GM20000 (cell line): ENCODE measurements at regions not wholly inside any gene's neighbourhood (a gene's known extent, or its start where the extent isn't known, plus 50 kb on each side); places are given as distances from the start of the nearest gene placed in this dataset.
"Not testable (repeated sequence)": the region's sequence is repeated elsewhere in the genome, so short reads cannot be mapped to it uniquely, and the experiment has no call there.

Source experiments
- DNase-seq: peaks from one replicate; pipeline ENCODE4 v3.0.0; 2012; ENCODE audit warnings: low spot score
- TF ChIP-seq, protein P1 (sequence below): IDR thresholded peaks from 2 replicates; pipeline ENCODE4 v1.5.1; 2012; ENCODE audit warnings: mild to moderate bottlenecking, control low read depth; ENCODE audit errors: extremely low read depth, missing control alignments

DNA sequence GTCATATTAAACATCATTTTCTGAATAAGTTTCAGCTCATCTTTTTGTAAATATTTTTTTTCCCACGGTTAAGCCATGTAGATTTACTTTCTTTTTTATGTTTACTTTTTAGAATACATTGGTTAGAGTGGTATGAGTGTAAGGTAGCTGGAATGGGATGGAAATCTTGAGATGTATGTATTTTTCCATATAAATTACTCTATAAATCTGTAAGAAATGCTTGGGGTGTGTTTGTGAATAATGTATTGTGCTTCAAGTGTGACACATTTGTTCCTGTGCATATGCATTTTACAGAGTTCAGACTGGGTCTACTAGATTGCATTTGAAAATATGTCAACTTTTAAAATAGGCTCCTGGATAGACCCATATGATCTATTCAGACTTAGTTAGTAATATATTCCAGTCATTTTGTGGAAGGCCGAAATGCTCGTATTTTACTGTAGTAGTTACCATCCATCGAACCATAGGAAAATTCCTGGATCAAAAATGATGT lies 756.8 kb downstream of the RAPGEF2 start:
- DNase-seq: no peak
- TF ChIP-seq, protein P1, sequence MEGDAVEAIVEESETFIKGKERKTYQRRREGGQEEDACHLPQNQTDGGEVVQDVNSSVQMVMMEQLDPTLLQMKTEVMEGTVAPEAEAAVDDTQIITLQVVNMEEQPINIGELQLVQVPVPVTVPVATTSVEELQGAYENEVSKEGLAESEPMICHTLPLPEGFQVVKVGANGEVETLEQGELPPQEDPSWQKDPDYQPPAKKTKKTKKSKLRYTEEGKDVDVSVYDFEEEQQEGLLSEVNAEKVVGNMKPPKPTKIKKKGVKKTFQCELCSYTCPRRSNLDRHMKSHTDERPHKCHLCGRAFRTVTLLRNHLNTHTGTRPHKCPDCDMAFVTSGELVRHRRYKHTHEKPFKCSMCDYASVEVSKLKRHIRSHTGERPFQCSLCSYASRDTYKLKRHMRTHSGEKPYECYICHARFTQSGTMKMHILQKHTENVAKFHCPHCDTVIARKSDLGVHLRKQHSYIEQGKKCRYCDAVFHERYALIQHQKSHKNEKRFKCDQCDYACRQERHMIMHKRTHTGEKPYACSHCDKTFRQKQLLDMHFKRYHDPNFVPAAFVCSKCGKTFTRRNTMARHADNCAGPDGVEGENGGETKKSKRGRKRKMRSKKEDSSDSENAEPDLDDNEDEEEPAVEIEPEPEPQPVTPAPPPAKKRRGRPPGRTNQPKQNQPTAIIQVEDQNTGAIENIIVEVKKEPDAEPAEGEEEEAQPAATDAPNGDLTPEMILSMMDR: no peak

DNA sequence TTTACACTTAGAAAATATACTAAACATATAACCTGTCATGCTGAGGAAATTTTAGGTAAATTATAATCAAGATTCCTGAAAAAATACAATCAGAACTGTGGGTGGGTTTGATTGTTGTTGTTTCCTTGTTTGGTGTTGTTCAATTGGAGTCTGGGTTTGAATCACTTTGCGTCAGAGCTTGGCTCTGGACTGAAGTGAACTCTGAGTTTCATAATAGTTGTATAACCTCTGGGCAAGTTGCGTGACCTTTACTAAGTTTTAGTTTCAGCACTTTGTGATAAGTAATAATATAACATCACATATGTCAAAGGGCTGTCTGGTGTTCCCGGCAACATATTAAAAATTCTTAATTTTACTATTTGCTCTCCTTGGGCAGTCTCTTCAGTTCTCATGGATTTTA lies 758.1 kb downstream of the RAPGEF2 start:
- TF ChIP-seq, protein P1: no peak
- DNase-seq: no peak

GRCh38 chr4:159864337-159864736 lies 761.5 kb downstream of the RAPGEF2 start:
- no peak for DNase-seq
- TF ChIP-seq, protein P1: no peak

GRCh38 chr4:159867673-159868072 lies 764.8 kb downstream of the RAPGEF2 start:
- TF ChIP-seq, protein P1: no peak
- DNase-seq: no peak

GRCh38 chr4:159868936-159869335 lies 766.1 kb downstream of the RAPGEF2 start:
- not testable (repeated sequence) for DNase-seq

- no peak for DNase-seq
Observed at GRCh38 chr4:159871141-159871540, 768.3 kb downstream of the RAPGEF2 start.

DNA sequence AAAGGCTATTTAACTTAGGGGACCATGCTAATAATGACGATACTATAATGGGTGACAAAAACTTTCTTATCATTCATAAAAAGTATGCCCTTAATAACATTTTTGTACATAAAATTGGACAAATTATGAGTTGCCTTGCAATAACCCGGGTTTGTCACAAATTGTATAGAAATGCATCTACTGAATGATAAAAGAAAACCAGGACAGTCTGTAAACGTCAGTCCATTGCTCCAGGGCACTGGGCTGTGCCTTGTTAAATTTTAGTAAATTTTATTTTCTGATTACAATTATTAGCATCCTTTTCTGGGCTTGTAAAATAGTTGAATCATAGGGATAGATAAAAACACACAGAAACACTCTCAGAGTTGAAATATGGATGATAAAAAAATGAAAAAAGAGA lies 778.3 kb downstream of the RAPGEF2 start:
- DNase-seq: no peak
- TF ChIP-seq, protein P1: no peak

More at GRCh38 chr4:159871141-159871540, 768.3 kb downstream of the RAPGEF2 start:
- TF ChIP-seq, protein P1: no peak

- TF ChIP-seq, protein P1: no peak
Observed at GRCh38 chr4:159884989-159885388, 782.1 kb downstream of the RAPGEF2 start.

More at GRCh38 chr4:159884989-159885388, 782.1 kb downstream of the RAPGEF2 start:
- DNase-seq: no peak
